ENCODE measurements at regions not wholly inside any gene's neighbourhood (a gene's known extent, or its start where the extent isn't known, plus 50 kb on each side); places are given as distances from the start of the nearest gene placed in this dataset.

DNA sequence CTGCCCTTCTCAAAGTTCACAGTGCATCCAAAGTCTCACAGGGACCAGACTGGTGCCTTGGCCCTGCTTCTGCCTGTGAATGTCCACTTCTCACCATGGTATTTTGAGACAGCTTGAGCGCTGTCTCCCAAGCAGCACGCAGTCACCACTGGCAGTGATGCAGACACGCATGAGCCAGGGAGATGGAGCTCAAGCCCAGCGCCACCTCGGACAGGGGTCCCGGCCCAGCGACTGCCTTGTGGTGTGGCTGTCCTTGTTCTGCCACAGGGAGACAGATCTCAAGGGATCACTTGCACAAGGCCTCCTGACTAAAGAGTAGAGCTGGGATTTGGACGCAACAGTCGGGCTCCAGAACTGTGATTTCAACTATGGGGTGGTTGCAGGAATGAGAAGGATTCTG, 92.6 kb upstream of the MBL2 start:
- no peaks in the 10 kb centered on the region for H3K27me3 Mint-ChIP-seq
- H3K4me3 Mint-ChIP-seq, result no peak overlapping the region
- TF ChIP-seq, protein P1, sequence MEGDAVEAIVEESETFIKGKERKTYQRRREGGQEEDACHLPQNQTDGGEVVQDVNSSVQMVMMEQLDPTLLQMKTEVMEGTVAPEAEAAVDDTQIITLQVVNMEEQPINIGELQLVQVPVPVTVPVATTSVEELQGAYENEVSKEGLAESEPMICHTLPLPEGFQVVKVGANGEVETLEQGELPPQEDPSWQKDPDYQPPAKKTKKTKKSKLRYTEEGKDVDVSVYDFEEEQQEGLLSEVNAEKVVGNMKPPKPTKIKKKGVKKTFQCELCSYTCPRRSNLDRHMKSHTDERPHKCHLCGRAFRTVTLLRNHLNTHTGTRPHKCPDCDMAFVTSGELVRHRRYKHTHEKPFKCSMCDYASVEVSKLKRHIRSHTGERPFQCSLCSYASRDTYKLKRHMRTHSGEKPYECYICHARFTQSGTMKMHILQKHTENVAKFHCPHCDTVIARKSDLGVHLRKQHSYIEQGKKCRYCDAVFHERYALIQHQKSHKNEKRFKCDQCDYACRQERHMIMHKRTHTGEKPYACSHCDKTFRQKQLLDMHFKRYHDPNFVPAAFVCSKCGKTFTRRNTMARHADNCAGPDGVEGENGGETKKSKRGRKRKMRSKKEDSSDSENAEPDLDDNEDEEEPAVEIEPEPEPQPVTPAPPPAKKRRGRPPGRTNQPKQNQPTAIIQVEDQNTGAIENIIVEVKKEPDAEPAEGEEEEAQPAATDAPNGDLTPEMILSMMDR (IDR thresholded peaks at IDR 0.05), result no peak
- H3K9me3 Mint-ChIP-seq, result peaks cover 10% of the 10 kb centered on the region
- DNase-seq (no peak), ATAC-seq (ENCODE audit: low read depth) (no peak)
- no peaks in the 10 kb centered on the region for H3K36me3 Mint-ChIP-seq (ENCODE audit: low read depth)
- ChIA-PET CTCF (no interaction called here), POLR2A (no interaction called here)
- intact Hi-C loops (cut with micrococcal nuclease), result no loop called here
- no peaks in the 10 kb centered on the region for H3K4me1 Mint-ChIP-seq
- no peak overlapping the region for H3K27ac Mint-ChIP-seq

GRCh38 chr10:52864201-52865106, 91.9 kb upstream of the MBL2 start:
- TF ChIP-seq, protein P1 (IDR thresholded peaks at IDR 0.05), result no peak
- H3K36me3 Mint-ChIP-seq (ENCODE audit: low read depth), result no peaks in the 10 kb centered on the region
- no peak overlapping the region for H3K4me3 Mint-ChIP-seq
- ATAC-seq (ENCODE audit: low read depth) (no peak), DNase-seq (no peak)
- POLR2A ChIA-PET, result no interaction called here
- no peaks in the 10 kb centered on the region for H3K27me3 Mint-ChIP-seq
- CTCF ChIA-PET, result no interaction called here
- H3K9me3 Mint-ChIP-seq, result peaks cover 7% of the 10 kb centered on the region
- intact Hi-C loops (cut with micrococcal nuclease), result no loop called here
- H3K27ac Mint-ChIP-seq, result no peak overlapping the region
- H3K4me1 Mint-ChIP-seq, result no peaks in the 10 kb centered on the region

DNA sequence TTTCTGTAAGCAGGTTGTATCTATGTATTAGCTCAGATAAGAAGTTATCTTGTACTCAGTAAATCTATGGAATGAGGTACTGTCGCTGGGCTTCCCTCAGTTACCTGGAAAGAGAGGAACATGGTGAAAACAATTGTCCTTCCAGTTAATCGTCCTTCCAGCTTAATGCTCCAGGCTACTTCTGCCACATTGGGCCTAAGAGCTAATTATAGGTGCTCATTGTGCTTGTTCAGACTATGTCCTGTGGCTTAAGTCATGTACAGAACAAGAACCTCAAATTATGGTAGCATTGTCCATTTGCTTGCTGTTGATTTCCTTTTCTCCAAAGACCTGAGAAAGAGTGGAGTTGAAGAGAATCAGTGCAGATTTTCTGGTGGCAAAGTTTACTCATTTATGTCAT, 86.1 kb upstream of the MBL2 start:
- H3K27me3 Mint-ChIP-seq, result no peaks in the 10 kb centered on the region
- CTCF ChIA-PET, result no interaction called here
- TF ChIP-seq, protein P1 (IDR thresholded peaks at IDR 0.05), result no peak
- H3K36me3 Mint-ChIP-seq (ENCODE audit: low read depth), result no peaks in the 10 kb centered on the region
- POLR2A ChIA-PET, result no interaction called here
- H3K4me3 Mint-ChIP-seq, result no peak overlapping the region
- DNase-seq (no peak), ATAC-seq (ENCODE audit: low read depth) (no peak)
- H3K9me3 Mint-ChIP-seq, result no peaks in the 10 kb centered on the region
- H3K4me1 Mint-ChIP-seq, result no peaks in the 10 kb centered on the region
- no peak overlapping the region for H3K27ac Mint-ChIP-seq
- intact Hi-C loops (cut with micrococcal nuclease), result no loop called here

DNA sequence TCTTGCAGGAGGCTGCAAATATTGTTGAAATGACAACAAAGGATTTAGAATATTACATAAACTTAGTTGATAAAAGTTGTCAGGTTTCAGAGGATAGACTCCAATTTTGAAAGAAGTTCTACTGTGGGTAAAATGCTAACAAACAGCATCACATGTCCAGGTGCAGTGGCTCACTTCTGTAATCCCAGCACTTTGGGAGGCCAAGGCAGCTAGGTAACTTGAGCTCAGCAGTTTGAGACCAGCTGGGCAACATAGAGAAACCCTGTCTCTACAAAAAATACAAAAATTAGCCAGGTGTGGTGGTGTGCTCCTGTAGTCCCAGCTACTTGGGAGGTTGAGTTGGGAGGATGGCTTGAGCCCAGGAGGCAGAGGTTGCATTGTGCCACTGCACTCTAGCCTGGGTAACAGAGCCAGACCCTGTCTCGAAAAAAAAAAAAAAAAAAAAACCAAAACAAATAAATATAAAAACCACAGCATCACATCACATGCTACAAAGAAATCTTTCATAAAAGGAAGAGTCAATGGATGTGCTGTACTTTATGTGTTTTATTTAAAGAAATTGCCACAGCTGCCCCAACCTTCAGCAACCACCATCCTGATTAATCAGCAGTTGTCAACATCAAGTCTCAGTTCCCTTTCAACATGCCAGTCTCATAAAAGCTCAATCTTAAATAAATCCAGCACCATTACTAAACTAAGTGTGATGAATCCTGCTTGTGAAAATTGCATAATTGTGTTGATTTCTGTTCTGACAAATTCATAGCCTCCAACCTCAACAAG, 83.2 kb upstream of the MBL2 start:
- no peak overlapping the region for H3K4me3 Mint-ChIP-seq
- intact Hi-C loops (cut with micrococcal nuclease), result no loop called here
- H3K36me3 Mint-ChIP-seq (ENCODE audit: low read depth), result no peaks in the 10 kb centered on the region
- TF ChIP-seq, protein P1 (IDR thresholded peaks at IDR 0.05), result no peak
- POLR2A ChIA-PET, result no interaction called here
- H3K4me1 Mint-ChIP-seq, result no peaks in the 10 kb centered on the region
- H3K27ac Mint-ChIP-seq, result no peak overlapping the region
- H3K9me3 Mint-ChIP-seq, result no peaks in the 10 kb centered on the region
- no peak for DNase-seq
- no peak for ATAC-seq (ENCODE audit: low read depth)
- H3K27me3 Mint-ChIP-seq, result no peaks in the 10 kb centered on the region
- CTCF ChIA-PET, result no interaction called here

DNA sequence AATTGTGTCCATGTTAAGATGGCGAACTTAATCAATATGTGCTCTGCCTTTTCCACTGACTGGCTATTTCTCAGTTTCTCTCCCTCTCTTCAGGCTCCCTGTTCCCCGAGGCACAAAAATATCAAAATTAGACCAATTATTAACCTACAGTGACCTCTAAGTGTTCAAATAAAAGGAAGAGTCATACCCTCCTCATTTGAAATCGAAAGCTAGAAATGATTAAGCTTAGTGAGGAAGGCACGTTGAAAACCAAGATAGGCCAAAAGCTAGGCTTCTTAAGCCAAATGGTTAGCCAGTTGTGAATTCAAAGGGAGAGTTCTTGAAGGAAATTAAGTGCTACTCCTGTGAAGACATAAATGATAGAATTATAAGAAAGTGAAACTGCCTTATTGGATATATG, 81.1 kb upstream of the MBL2 start:
- TF ChIP-seq, protein P1 (IDR thresholded peaks at IDR 0.05), result no peak
- no peaks in the 10 kb centered on the region for H3K36me3 Mint-ChIP-seq (ENCODE audit: low read depth)
- DNase-seq (no peak), ATAC-seq (ENCODE audit: low read depth) (no peak)
- ChIA-PET POLR2A (no interaction called here), CTCF (no interaction called here)
- no peak overlapping the region for H3K4me3 Mint-ChIP-seq
- H3K27ac Mint-ChIP-seq, result no peak overlapping the region
- H3K9me3 Mint-ChIP-seq, result no peaks in the 10 kb centered on the region
- H3K4me1 Mint-ChIP-seq, result no peaks in the 10 kb centered on the region
- intact Hi-C loops (cut with micrococcal nuclease), result no loop called here
- H3K27me3 Mint-ChIP-seq, result no peaks in the 10 kb centered on the region

All from activated B cell treated with CpG ODN at 0.5 μM for 24 hours (primary cell).